Osteoblast (primary cell): ENCODE measurements at regions not wholly inside any gene's neighbourhood (a gene's known extent, or its start where the extent isn't known, plus 50 kb on each side); places are given as distances from the start of the nearest gene placed in this dataset.

ENCODE experiments used
- DNase-seq: peaks from one replicate; pipeline ENCODE4 v3.0.0; 2011; ENCODE audit warnings: low spot score, mixed read lengths; ENCODE audit not compliant: insufficient read length; ENCODE audit errors: missing footprints
- H2AFZ ChIP-seq: 2 replicates; pipeline ENCODE4 v1.6.0; 2011; ENCODE audit warnings: mild to moderate bottlenecking, low read length
- H3K27ac ChIP-seq: 2 replicates; pipeline ENCODE4 v1.5.1; 2011; ENCODE audit warnings: mild to moderate bottlenecking, low read depth, low read length, moderate library complexity
- H3K27me3 ChIP-seq: 2 replicates; pipeline ENCODE4 v1.6.0; 2012; ENCODE audit warnings: mild to moderate bottlenecking, control low read depth, inconsistent platforms, low read length, moderate library complexity; ENCODE audit not compliant: insufficient read depth
- H3K36me3 ChIP-seq: 2 replicates; pipeline ENCODE4 v1.5.1; 2011; ENCODE audit warnings: mild to moderate bottlenecking, low read length, control low read depth, moderate library complexity; ENCODE audit not compliant: insufficient read depth
- H3K4me1 ChIP-seq: 2 replicates; pipeline ENCODE4 v1.5.1; 2011; ENCODE audit warnings: mild to moderate bottlenecking, low read length, control low read depth, moderate library complexity; ENCODE audit not compliant: insufficient read depth
- H3K4me2 ChIP-seq: 2 replicates; pipeline ENCODE4 v1.6.0; 2011; ENCODE audit warnings: mild to moderate bottlenecking, low read length; ENCODE audit not compliant: insufficient read depth
- H3K4me3 ChIP-seq: fragments of 200-600 bp; sonication (generic); 3 replicates; pipeline ENCODE4 v1.5.1; 2012; ENCODE audit warnings: mild to moderate bottlenecking, low read length, inconsistent platforms; ENCODE audit not compliant: insufficient read depth
- H3K79me2 ChIP-seq: 2 replicates; pipeline ENCODE4 v1.6.0; 2012; ENCODE audit warnings: mild to moderate bottlenecking, low read length, control low read depth, inconsistent platforms; ENCODE audit not compliant: insufficient read depth
- H3K9me3 ChIP-seq: 2 replicates; pipeline ENCODE4 v1.5.1; 2011; ENCODE audit warnings: low read depth, low read length, control low read depth
- H4K20me1 ChIP-seq: 2 replicates; pipeline ENCODE4 v1.6.0; 2012; ENCODE audit warnings: mild to moderate bottlenecking, low read length, control low read depth; ENCODE audit not compliant: insufficient read depth
- TF ChIP-seq, protein P1 (sequence below): IDR thresholded peaks from 2 replicates; pipeline ENCODE4 v1.5.1; 2011; ENCODE audit warnings: mild to moderate bottlenecking, low read depth, low read length, moderate library complexity; ENCODE audit errors: extremely low read depth

DNA sequence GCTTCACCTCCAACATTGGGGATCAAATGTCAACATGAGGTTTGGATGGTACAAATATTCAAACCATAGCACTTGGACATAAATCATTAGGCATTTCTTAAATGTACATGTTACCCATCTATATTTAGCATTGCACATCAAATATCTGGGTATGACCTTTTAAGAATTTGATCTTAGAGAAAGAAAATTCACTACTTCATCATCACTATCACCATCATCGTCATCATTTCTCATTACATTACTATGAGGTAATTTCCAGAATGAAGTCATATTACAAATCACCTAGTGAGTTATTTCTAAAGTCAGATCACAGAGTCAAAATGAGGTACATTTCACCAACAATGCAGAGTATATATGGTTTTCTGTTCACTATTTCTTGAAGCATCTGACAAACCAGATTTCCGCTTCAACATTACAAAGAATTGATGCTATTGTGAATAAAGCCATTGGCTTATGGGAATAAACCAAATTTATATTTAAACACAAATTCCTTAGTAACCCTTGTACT is 356.4 kb upstream of the GYPC start:
- DNase-seq = no peak
- Histone ChIP-seq H3K9me3 (no peaks in the 10 kb centered on the region), H3K27ac (no peak overlapping the region), H3K4me3 (no peak overlapping the region), H2AFZ (no peak overlapping the region), H4K20me1 (no peaks in the 10 kb centered on the region), H3K27me3 (no peaks in the 10 kb centered on the region), H3K4me1 (no peaks in the 10 kb centered on the region), H3K36me3 (no peaks in the 10 kb centered on the region), H3K79me2 (no peaks in the 10 kb centered on the region), H3K4me2 (no peak overlapping the region)
- TF ChIP-seq, protein P1, sequence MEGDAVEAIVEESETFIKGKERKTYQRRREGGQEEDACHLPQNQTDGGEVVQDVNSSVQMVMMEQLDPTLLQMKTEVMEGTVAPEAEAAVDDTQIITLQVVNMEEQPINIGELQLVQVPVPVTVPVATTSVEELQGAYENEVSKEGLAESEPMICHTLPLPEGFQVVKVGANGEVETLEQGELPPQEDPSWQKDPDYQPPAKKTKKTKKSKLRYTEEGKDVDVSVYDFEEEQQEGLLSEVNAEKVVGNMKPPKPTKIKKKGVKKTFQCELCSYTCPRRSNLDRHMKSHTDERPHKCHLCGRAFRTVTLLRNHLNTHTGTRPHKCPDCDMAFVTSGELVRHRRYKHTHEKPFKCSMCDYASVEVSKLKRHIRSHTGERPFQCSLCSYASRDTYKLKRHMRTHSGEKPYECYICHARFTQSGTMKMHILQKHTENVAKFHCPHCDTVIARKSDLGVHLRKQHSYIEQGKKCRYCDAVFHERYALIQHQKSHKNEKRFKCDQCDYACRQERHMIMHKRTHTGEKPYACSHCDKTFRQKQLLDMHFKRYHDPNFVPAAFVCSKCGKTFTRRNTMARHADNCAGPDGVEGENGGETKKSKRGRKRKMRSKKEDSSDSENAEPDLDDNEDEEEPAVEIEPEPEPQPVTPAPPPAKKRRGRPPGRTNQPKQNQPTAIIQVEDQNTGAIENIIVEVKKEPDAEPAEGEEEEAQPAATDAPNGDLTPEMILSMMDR = no peak

DNA sequence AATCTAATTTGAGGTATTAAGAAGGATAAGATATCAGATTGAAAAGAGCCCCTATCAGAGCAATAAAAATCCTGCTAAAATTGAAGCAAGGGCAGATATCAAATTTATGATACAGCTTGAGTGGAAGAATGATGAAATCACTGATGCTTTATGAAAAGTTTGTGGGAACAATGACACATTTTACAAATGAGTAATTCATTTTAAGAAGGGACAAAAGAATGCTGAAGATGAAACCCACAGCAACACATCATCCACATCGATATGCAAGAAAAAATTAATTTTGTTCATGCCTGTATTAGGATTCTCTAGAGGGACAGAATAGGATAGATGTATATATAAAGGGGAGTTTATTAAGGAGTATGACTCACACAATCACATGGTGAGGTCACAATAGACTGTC is 355.6 kb upstream of the GYPC start:
- no peak for DNase-seq
- Histone ChIP-seq H3K79me2 (no peaks in the 10 kb centered on the region), H3K27ac (no peak overlapping the region), H4K20me1 (no peaks in the 10 kb centered on the region), H3K9me3 (no peaks in the 10 kb centered on the region), H2AFZ (no peak overlapping the region), H3K4me1 (no peaks in the 10 kb centered on the region), H3K27me3 (no peaks in the 10 kb centered on the region), H3K4me3 (no peak overlapping the region), H3K36me3 (no peaks in the 10 kb centered on the region), H3K4me2 (no peak overlapping the region)
- TF ChIP-seq, protein P1 = no peak

GRCh38 chr2:126302043-126302442 is 353.9 kb upstream of the GYPC start:
- DNase-seq = no peak
- H3K27ac ChIP-seq = no peak overlapping the region
- no peaks in the 10 kb centered on the region for H4K20me1 ChIP-seq
- H3K4me2 ChIP-seq = no peak overlapping the region
- no peaks in the 10 kb centered on the region for H3K27me3 ChIP-seq
- H3K79me2 ChIP-seq = no peaks in the 10 kb centered on the region
- H2AFZ ChIP-seq = no peak overlapping the region
- H3K36me3 ChIP-seq = no peaks in the 10 kb centered on the region
- peaks cover 2% of the 10 kb centered on the region for H3K9me3 ChIP-seq
- H3K4me3 ChIP-seq = no peak overlapping the region
- H3K4me1 ChIP-seq = no peaks in the 10 kb centered on the region
- TF ChIP-seq, protein P1 = no peak

GRCh38 chr2:126303113-126303512 is 352.8 kb upstream of the GYPC start:
- Histone ChIP-seq H3K4me3 (no peak overlapping the region), H3K4me1 (no peaks in the 10 kb centered on the region), H3K9me3 (peaks cover 2% of the 10 kb centered on the region), H4K20me1 (no peaks in the 10 kb centered on the region), H3K4me2 (no peak overlapping the region), H3K79me2 (no peaks in the 10 kb centered on the region), H3K27me3 (no peaks in the 10 kb centered on the region), H3K27ac (no peak overlapping the region), H3K36me3 (no peaks in the 10 kb centered on the region), H2AFZ (no peak overlapping the region)
- TF ChIP-seq, protein P1 = no peak
- no peak for DNase-seq
